ENCODE measurements at regions not wholly inside any gene's neighbourhood (a gene's known extent, or its start where the extent isn't known, plus 50 kb on each side); places are given as distances from the start of the nearest gene placed in this dataset.

DNA sequence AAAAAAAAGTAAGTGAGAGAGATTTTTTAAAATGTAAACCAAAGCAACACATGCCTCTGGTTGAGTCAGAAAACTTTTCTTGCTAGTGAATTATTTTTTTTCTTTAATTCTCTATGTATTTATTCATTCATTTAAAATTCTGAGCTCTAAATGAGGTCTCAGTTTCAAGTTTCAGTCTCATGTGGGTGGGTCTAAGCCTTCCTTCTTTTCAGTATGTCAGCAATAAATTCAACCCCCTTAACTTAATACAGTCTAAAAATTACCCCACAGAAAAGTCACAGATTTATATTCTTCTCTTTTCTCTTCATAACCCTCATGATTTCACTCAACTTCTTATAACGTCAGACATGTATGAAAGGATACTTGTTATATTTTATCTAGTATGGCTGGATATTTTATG, 663.3 kb upstream of the PTCHD4 start:
- TF ChIP-seq TCF12 (IDR thresholded peaks at IDR 0.05; ENCODE audit: low read depth) (no peak), EGR1 (IDR thresholded peaks at IDR 0.05) (no peak), CEBPB (IDR thresholded peaks at IDR 0.05) (no peak), CREB1 (IDR thresholded peaks at IDR 0.05; ENCODE audit: low read depth) (no peak), ZBTB7A (IDR thresholded peaks at IDR 0.05; ENCODE audit: low read depth) (no peak), TAF1 (IDR thresholded peaks at IDR 0.05; ENCODE audit: low read depth) (no peak), EP300 (IDR thresholded peaks at IDR 0.05; ENCODE audit: borderline replicate concordance) (no peak), YY1 (IDR thresholded peaks at IDR 0.05; ENCODE audit: low read depth) (no peak), RAD21 (IDR thresholded peaks at IDR 0.05; ENCODE audit: low read depth) (no peak), TEAD4 (IDR thresholded peaks at IDR 0.05) (no peak), FOXM1 (IDR thresholded peaks at IDR 0.05; ENCODE audit: borderline replicate concordance, low read depth) (no peak), NFIC (IDR thresholded peaks at IDR 0.05) (no peak)
- TF ChIP-seq, protein P1, sequence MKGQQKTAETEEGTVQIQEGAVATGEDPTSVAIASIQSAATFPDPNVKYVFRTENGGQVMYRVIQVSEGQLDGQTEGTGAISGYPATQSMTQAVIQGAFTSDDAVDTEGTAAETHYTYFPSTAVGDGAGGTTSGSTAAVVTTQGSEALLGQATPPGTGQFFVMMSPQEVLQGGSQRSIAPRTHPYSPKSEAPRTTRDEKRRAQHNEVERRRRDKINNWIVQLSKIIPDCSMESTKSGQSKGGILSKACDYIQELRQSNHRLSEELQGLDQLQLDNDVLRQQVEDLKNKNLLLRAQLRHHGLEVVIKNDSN (IDR thresholded peaks at IDR 0.05): no peak
- TF ChIP-seq, protein P2, sequence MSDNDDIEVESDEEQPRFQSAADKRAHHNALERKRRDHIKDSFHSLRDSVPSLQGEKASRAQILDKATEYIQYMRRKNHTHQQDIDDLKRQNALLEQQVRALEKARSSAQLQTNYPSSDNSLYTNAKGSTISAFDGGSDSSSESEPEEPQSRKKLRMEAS (IDR thresholded peaks at IDR 0.05): no peak
- TF ChIP-seq, protein P3, sequence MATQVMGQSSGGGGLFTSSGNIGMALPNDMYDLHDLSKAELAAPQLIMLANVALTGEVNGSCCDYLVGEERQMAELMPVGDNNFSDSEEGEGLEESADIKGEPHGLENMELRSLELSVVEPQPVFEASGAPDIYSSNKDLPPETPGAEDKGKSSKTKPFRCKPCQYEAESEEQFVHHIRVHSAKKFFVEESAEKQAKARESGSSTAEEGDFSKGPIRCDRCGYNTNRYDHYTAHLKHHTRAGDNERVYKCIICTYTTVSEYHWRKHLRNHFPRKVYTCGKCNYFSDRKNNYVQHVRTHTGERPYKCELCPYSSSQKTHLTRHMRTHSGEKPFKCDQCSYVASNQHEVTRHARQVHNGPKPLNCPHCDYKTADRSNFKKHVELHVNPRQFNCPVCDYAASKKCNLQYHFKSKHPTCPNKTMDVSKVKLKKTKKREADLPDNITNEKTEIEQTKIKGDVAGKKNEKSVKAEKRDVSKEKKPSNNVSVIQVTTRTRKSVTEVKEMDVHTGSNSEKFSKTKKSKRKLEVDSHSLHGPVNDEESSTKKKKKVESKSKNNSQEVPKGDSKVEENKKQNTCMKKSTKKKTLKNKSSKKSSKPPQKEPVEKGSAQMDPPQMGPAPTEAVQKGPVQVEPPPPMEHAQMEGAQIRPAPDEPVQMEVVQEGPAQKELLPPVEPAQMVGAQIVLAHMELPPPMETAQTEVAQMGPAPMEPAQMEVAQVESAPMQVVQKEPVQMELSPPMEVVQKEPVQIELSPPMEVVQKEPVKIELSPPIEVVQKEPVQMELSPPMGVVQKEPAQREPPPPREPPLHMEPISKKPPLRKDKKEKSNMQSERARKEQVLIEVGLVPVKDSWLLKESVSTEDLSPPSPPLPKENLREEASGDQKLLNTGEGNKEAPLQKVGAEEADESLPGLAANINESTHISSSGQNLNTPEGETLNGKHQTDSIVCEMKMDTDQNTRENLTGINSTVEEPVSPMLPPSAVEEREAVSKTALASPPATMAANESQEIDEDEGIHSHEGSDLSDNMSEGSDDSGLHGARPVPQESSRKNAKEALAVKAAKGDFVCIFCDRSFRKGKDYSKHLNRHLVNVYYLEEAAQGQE (IDR thresholded peaks at IDR 0.05; ENCODE audit: low read depth): no peak

DNA sequence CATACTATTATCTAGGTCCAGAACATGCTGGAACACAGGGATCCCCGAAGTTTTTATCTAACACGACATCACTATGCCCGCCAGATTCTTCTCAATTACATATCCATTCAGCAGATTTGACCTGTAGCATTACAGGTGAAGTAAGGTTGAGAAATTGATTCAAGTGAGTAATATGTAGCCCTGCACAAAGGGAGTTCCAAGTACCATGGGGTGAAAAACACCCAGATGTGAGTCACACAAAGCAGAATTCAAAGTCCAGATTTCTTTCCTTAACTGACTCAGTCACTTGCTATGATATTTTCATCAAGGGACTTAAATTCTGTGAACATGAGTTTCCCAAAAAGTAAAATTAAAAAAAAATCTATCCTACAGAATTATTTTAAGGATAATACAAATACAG, 655.4 kb upstream of the PTCHD4 start:
- TF ChIP-seq TAF1 (IDR thresholded peaks at IDR 0.05; ENCODE audit: low read depth): no peak
- no peak for TF ChIP-seq YY1 (IDR thresholded peaks at IDR 0.05; ENCODE audit: low read depth)
- TF ChIP-seq TCF12 (IDR thresholded peaks at IDR 0.05; ENCODE audit: low read depth): no peak
- TF ChIP-seq, protein P1 (IDR thresholded peaks at IDR 0.05): no peak
- TF ChIP-seq FOXM1 (IDR thresholded peaks at IDR 0.05; ENCODE audit: borderline replicate concordance, low read depth): no peak
- no peak for TF ChIP-seq RAD21 (IDR thresholded peaks at IDR 0.05; ENCODE audit: low read depth)
- TF ChIP-seq EP300 (IDR thresholded peaks at IDR 0.05; ENCODE audit: borderline replicate concordance): no peak
- TF ChIP-seq ZBTB7A (IDR thresholded peaks at IDR 0.05; ENCODE audit: low read depth): no peak
- TF ChIP-seq CEBPB (IDR thresholded peaks at IDR 0.05): no peak
- TF ChIP-seq NFIC (IDR thresholded peaks at IDR 0.05): no peak
- no peak for TF ChIP-seq EGR1 (IDR thresholded peaks at IDR 0.05)
- no peak for TF ChIP-seq TEAD4 (IDR thresholded peaks at IDR 0.05)
- TF ChIP-seq, protein P3 (IDR thresholded peaks at IDR 0.05; ENCODE audit: low read depth): no peak

DNA sequence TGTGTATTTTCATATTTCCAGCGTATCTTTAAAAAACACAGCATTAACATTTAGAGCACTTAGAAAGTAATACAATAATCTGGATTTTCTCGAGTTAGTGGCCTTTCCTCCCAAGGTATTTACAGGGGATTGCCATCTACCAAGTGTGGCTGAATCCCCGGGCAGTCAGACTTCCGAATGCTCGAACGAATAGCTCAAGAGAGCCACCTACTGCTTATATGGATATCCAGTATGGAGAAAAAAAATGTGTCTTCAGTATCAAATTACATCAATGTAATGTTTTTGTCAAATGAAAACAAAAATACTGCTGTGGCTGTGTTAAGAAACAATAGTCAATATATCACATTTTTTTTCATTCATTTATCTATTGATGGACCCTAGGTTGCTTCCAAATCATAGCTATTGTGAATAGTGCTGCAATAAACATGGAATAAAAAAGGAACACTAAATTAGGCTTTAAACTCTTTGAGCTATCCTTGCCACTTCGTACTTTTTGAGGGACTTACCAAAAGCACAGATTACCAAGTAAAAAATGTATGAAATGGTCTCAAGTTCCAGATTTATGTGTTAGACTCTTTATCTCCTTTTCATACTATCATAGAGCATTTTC, 654.5 kb upstream of the PTCHD4 start:
- TF ChIP-seq RAD21 (IDR thresholded peaks at IDR 0.05; ENCODE audit: low read depth) (peak; percentile 71), EGR1 (IDR thresholded peaks at IDR 0.05) (no peak), ZBTB7A (IDR thresholded peaks at IDR 0.05; ENCODE audit: low read depth) (no peak), TEAD4 (IDR thresholded peaks at IDR 0.05) (no peak), FOXM1 (IDR thresholded peaks at IDR 0.05; ENCODE audit: borderline replicate concordance, low read depth) (no peak)

DNA sequence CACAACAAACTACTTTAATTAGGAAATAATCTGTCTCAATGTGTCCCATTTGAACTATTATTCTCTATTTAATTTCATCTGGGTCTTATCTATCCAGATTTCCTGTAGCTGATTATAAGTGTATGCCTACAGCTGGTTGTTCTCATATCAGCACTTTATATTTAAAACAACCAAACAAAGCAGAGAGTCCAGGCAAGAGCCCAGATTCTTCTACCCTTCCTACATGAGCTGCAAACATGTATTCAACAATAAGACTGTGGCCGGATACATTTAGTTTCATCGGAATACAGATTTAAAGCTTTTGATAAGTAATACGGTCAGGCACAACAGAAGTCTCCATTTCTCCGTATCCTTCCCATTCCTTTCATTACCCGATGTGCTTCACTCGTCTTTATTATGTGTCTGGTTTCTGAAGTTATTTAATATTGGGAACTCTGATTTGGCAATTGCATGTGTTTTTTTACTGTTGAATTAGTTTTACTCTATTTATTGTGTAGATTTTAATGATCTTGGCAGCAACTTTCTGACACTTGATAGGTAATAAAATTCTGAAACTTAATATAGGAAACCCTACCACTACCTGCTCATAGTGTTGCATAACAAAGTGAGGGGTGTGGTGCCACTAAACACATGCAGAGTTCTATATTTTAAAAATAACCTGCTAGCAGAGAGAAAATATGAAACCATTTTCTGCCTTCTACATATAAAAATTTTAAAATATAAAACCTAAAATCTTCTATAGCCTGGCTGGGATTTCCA, 653.5 kb upstream of the PTCHD4 start:
- TF ChIP-seq EP300 (IDR thresholded peaks at IDR 0.05; ENCODE audit: borderline replicate concordance): no peak
- TF ChIP-seq, protein P1 (IDR thresholded peaks at IDR 0.05): no peak
- no peak for TF ChIP-seq YY1 (IDR thresholded peaks at IDR 0.05; ENCODE audit: low read depth)
- TF ChIP-seq, protein P2 (IDR thresholded peaks at IDR 0.05): no peak
- no peak for TF ChIP-seq TEAD4 (IDR thresholded peaks at IDR 0.05)
- TF ChIP-seq CEBPB (IDR thresholded peaks at IDR 0.05): no peak
- no peak for TF ChIP-seq CREB1 (IDR thresholded peaks at IDR 0.05; ENCODE audit: low read depth)
- TF ChIP-seq RAD21 (IDR thresholded peaks at IDR 0.05; ENCODE audit: low read depth): no peak
- no peak for TF ChIP-seq FOXM1 (IDR thresholded peaks at IDR 0.05; ENCODE audit: borderline replicate concordance, low read depth)
- TF ChIP-seq TAF1 (IDR thresholded peaks at IDR 0.05; ENCODE audit: low read depth): no peak
- no peak for TF ChIP-seq ZBTB7A (IDR thresholded peaks at IDR 0.05; ENCODE audit: low read depth)
- TF ChIP-seq, protein P3 (IDR thresholded peaks at IDR 0.05; ENCODE audit: low read depth): no peak

All from Ishikawa (cell line).